LoVo (cell line): ENCODE measurements at regions not wholly inside any gene's neighbourhood (a gene's known extent, or its start where the extent isn't known, plus 50 kb on each side); places are given as distances from the start of the nearest gene placed in this dataset.

ENCODE experiments used
- DNase-seq: peaks from one replicate; pipeline ENCODE4 v3.0.0-alpha.2; 2016; ENCODE audit warnings: low spot score

DNA sequence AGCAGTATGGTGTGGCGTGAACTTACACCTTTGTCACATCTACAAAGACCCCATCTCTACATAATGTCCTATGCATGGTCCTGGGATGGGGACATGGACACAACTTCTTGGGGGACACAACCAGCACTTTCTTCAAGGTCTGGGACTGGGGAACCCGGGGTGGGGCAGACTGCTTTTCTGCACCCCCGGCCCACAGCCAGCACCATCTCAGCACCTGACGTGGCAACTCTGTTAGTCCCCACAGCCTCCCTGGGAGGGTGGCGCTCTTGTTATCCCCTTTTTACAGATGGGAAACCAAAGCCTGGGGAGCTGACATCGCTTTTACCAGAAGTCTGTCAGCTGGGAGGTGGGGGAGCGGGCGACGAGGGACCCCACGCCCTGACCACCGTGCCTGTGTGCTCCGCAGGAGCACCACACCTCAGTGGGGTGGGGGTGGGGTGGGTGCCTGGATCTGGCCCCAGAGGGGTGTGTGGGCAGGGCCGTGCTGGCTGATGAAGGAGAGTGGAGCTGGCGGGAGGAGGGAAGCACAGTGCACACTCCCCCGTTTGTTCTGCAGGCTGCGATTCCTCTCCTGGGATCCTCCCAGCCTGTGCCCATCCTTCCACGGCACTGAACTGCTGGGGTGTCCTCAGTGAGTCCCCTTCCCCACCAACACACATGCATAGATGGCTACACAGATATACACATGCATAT lies 115.4 kb upstream of the GSE1 start:
- DNase-seq, result no peak

GRCh38 chr16:85498607-85499006 lies 114.5 kb upstream of the GSE1 start:
- DNase-seq, result no peak

DNA sequence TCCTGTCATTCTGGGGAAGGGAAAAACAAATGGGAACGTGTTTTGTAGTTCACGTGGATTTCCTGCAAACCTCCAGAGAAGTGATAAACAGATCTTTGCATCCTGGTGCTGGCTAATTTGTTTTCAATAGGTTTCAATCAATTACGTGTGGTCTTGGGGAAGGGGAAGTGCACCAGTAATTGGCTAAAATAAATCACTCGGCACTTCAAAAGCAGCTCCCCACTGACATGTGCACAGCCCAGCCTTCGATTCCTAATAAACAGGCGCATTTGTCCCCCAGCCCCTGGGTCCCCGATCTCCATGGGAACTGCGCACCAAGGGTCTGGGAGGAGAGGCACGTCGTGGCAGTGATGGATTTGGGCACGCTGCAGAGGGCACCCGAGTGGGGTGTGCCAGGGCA lies 112.9 kb upstream of the GSE1 start:
- DNase-seq, result no peak

- DNase-seq, result no peak
Measured at GRCh38 chr16:85501900-85502299, 111.2 kb upstream of the GSE1 start.

- DNase-seq, result no peak
Measured at GRCh38 chr16:85502357-85502756, 110.8 kb upstream of the GSE1 start.

DNA sequence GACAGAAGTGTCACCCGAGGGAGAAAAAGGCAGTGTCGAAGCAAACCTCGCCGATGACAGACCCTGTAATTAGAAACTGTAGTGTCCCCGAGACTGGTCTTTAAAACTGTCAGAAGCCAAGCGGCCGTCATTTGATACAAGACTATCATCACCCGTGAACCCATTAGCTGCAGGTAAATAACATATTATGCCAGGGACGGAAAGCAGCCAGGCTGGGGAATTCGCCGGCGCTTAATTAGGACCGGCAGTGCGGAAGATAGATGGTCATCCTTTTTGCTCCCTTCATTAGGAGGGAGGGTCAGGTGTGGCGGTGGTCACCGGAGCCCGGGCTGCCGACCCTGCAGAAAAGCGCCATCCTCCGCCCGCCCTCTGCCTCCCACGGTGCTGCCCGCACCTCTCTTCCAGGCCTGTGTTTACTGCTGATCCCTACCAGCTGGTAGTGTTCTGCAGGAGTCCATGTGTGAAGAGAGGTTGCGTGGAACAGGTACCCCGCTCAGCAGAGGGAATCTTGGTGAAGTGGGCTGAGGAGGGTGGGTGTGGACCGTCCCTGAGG lies 109.4 kb upstream of the GSE1 start:
- no peak for DNase-seq

DNA sequence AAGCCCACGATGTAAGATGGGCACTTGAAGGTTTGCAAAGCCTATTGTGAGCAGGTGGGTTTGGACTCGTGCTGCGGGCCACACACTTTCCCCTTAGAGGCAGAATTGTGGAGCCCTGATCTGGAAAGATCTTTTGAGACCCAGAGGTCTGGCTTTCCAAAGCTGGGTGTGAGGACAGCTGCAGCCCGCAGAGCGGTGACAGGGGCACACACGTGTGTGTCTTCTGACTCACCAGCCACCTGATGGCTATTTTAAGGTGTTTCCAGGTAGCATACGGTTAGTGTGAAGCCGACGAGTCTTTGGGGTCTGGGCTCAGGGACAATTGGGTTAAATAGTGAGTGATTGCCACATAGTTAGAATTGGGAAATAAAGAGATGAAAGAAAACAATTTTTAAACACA lies 108.9 kb upstream of the GSE1 start:
- no peak for DNase-seq

GRCh38 chr16:85505794-85506634 lies 107.1 kb upstream of the GSE1 start:
- no peak for DNase-seq

DNA sequence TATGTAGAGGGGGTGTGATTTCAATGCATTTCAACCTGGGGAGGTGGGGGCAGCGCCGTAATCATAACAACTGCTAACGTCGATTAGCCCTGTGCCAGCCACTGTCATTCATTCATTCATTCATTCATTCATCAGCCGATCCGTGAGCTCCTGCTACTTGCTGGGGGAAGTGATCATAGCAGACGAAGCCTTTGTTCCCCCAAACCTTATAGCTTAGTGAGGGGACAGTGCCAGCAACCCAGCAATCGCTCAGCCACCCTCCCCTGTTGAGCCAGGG lies 106.5 kb upstream of the GSE1 start:
- DNase-seq, result no peak

- DNase-seq, result no peak
Measured at GRCh38 chr16:85507342-85507741, 105.8 kb upstream of the GSE1 start.

DNA sequence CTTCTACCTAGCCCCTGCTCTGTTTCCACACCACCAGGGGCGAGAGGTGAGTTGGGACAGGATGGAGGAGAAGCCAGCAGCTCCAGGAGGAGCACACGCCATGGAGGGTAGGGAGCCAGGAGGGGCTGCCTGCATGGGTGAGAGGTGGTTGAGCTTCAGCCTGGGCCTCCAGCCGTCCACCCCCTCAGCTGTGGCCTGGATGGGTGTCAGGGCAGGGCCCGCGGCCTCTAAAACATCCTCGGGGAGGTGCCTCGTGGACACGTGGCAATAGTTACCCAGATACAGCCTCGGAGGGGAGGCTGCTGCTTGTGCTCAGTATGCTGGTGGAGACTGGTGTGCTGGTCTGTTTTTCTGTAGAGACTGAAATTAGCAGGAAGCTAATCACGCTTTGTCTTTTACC lies 104.7 kb upstream of the GSE1 start:
- DNase-seq, result no peak

GRCh38 chr16:85508993-85509392 lies 104.1 kb upstream of the GSE1 start:
- DNase-seq, result no peak

DNA sequence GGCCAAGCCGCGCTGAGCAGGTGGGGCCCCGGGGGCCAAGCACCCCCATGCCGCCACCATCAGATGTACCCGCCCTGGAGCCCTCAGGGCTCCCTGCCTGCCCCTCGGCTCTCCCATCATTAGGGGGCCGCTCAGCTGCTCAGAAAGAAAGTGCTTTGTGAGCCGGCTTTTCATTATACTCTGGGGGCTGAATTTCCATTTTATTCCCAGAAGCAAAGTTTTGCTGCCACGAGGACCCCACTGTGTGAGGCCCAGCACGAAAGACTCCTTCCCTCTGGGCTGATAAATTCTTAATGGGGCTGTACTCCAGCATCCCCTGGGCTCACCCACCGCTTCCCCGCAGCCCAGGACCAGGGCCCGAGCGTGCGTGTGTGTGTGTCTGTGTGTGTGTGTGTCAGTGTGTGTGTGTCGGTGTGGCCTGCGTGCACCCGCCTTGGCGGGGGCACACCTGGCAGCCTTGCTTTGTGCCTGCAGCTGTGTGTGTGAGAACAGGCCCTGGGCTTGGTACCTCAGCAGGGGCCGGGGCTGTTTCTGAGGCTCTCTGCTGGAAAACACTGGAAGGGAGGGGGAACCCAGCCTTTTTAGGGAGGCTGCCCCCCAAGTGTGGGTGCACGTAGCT lies 103.0 kb upstream of the GSE1 start:
- no peak for DNase-seq

GRCh38 chr16:85511938-85512807 lies 100.9 kb upstream of the GSE1 start:
- no peak for DNase-seq

- no peak for DNase-seq
Measured at GRCh38 chr16:85512808-85513115, 100.4 kb upstream of the GSE1 start.

GRCh38 chr16:85513180-85513579 lies 99.9 kb upstream of the GSE1 start:
- no peak for DNase-seq

DNA sequence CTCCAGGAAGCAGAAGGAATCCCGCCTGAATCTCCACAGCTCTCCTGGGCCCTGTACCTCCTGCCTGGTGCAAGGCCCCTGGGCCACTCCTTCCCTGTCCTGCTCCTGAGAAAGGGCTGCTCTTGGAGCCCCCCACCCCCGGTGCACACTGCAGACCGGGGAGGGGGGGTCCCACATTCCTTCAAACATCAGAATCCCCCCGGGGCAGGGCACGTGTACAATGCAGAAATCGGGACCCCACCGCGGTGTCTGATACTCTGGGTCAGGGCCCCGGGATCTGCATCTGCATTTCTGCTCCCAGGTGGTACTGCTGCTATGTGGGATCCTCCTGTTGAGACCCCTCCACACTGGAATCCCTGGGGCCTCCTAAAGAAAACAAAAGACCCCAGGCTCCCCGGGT lies 99.5 kb upstream of the GSE1 start:
- no peak for DNase-seq

DNA sequence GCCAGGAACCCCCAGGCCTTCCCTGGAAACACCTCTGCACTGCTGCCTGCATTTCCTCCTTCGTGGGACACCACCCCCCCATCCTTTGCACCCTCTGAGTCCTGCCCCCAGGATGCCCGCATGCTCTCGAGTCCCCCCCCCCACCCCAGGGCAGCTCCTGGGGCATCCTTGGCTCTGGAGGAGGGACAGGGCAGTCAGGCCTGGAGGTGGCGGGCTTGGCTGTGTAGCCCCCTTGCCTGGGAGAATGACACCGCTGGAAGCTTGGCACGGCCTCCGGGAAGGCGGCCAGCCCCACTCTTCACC lies 98.9 kb upstream of the GSE1 start:
- no peak for DNase-seq

GRCh38 chr16:85514598-85515318 lies 98.4 kb upstream of the GSE1 start:
- DNase-seq, result no peak

DNA sequence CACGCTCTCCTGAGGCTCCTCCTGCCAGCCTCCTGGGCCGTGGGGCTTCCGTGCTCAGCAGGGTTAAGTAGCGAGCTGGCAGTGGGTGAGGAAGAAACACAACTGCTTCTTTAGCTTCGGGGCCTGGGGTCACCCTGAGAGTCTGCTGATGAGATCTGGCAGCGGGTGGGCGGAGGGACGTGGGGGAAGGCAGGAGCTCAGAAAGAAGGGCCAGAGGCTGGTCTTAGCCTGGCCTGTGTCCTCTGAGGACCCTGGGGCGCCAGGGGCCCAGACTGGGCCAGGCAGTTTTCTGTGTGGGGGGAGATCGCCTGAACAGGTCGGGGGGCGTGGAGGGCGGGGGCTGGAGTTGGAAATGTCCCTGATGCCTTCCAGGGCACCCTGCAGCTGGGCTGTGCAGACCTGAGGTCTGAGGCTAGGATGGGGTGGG lies 97.8 kb upstream of the GSE1 start:
- DNase-seq, result no peak

GRCh38 chr16:85515830-85516397 lies 97.2 kb upstream of the GSE1 start:
- DNase-seq, result no peak

GRCh38 chr16:85517154-85517553 lies 96.0 kb upstream of the GSE1 start:
- no peak for DNase-seq
